CD4-positive, alpha-beta T cell (primary cell): ENCODE measurements at regions not wholly inside any gene's neighbourhood (a gene's known extent, or its start where the extent isn't known, plus 50 kb on each side); places are given as distances from the start of the nearest gene placed in this dataset.
"Not testable (repeated sequence)": the region's sequence is repeated elsewhere in the genome, so short reads cannot be mapped to it uniquely, and the experiment has no call there.

Experiments used
- ATAC-seq: fragments of 200-7000 bp; cut with Tn5 transposase; one replicate; pipeline ENCODE4 v1.10.0; 2022; ENCODE audit warnings: mild to moderate bottlenecking; ENCODE audit not compliant: poor library complexity
- CTCF ChIA-PET: fragments of 350-600 bp; sonication (Branson Sonifier 250); formaldehyde crosslinking; loops from one replicate; lab custom pipeline; 2021; ENCODE audit warnings: antibody characterized with exemption, inconsistent platforms; lab: Charles Lee
- POLR2A ChIA-PET: fragments of 350-600 bp; sonication (Branson Sonifier 250); formaldehyde crosslinking; loops from one replicate; lab custom pipeline; 2021; ENCODE audit warnings: antibody characterized with exemption, inconsistent platforms; lab: Charles Lee
- DNase-seq, 14 experiments: peaks; one replicate each; pipeline ENCODE4 v3.0.0-alpha.2; 2013 to 2020; ENCODE audit warnings: mixed read lengths in 2 of 14
- H3K27ac ChIP-seq, 2 donors: one replicate each; pipeline versions ENCODE4 v1.5.1 to v1.7.0; 2013; ENCODE audit warnings: low read length in 2 of 2, low read depth in 1 of 2, mild to moderate bottlenecking in 1 of 2
- H3K27me3 ChIP-seq, 2 experiments: 1 replicate in 1 of 2; 2 replicates in 1 of 2; pipeline versions ENCODE4 v1.6.1 to v1.7.0; 2013; ENCODE audit warnings: low read length in 2 of 2, control low read depth in 1 of 2, mild to moderate bottlenecking in 1 of 2, moderate library complexity in 1 of 2; ENCODE audit not compliant: insufficient read depth in 2 of 2, control insufficient read depth in 1 of 2
- H3K36me3 ChIP-seq: one replicate; pipeline ENCODE4 v1.6.1; 2013; ENCODE audit warnings: low read length, control low read depth; ENCODE audit not compliant: insufficient read depth
- H3K4me1 ChIP-seq: one replicate; pipeline ENCODE4 v1.6.1; 2013; ENCODE audit warnings: low read length, control low read depth; ENCODE audit not compliant: insufficient read depth
- H3K4me3 ChIP-seq: one replicate; pipeline ENCODE4 v1.5.1; 2013; ENCODE audit warnings: mild to moderate bottlenecking, low read length, moderate library complexity
- H3K9me3 ChIP-seq, 2 experiments: 1 replicate in 1 of 2; 2 replicates in 1 of 2; pipeline versions ENCODE4 v1.6.1 to v1.7.0; 2013; ENCODE audit warnings: low read length in 2 of 2, mild to moderate bottlenecking in 2 of 2, control low read depth in 1 of 2, moderate library complexity in 1 of 2; ENCODE audit not compliant: control insufficient read depth in 1 of 2, insufficient read depth in 1 of 2
- H3K27ac Mint-ChIP-seq: one replicate; pipeline ENCODE4 v1.8.0; 2020; ENCODE audit warnings: mixed read lengths
- H3K27me3 Mint-ChIP-seq: one replicate; pipeline ENCODE4 v1.8.0; 2021; ENCODE audit warnings: mixed read lengths
- H3K36me3 Mint-ChIP-seq: one replicate; pipeline ENCODE4 v1.8.0; 2021; ENCODE audit warnings: low read depth, mixed read lengths
- H3K4me1 Mint-ChIP-seq: one replicate; pipeline ENCODE4 v1.8.0; 2021; ENCODE audit warnings: low read depth, mixed read lengths
- H3K4me3 Mint-ChIP-seq: one replicate; pipeline ENCODE4 v1.8.0; 2020; ENCODE audit warnings: mild to moderate bottlenecking, mixed read lengths
- H3K9me3 Mint-ChIP-seq: one replicate; pipeline ENCODE4 v1.8.0; 2020; ENCODE audit warnings: mixed read lengths
- CTCF ChIP-seq: fragments of 200-600 bp; IDR thresholded peaks from one replicate; pipeline ENCODE4 v1.8.0; 2022; ENCODE audit warnings: antibody characterized with exemption, mild to moderate bottlenecking
- intact Hi-C, 2 experiments: fragments of 100-400 bp; cut with DNase I in 1 of 2; cut with micrococcal nuclease in 1 of 2; formaldehyde crosslinking; loops; one replicate each; pipeline versions ENCODE4 v1.15.1 to v1.9.0; 2023 to 2025; cut with DNase I, micrococcal nuclease

GRCh38 chr5:82422751-82423181 lies 144.6 kb upstream of the RPS23 start:
- Histone ChIP-seq H3K36me3 (no peaks in the 10 kb centered on the region), H3K27ac (no peak overlapping the region), H3K4me3 (no peak overlapping the region), H3K9me3 (no peaks in the 10 kb centered on the region), H3K27me3 (no peaks in the 10 kb centered on the region), H3K4me1 (no peaks in the 10 kb centered on the region)
- no peak overlapping the region for H3K4me3 Mint-ChIP-seq
- no peaks in the 10 kb centered on the region for H3K27me3 Mint-ChIP-seq
- H3K9me3 Mint-ChIP-seq: no peaks in the 10 kb centered on the region
- H3K27ac Mint-ChIP-seq: no peak overlapping the region
- no peaks in the 10 kb centered on the region for H3K4me1 Mint-ChIP-seq
- CTCF ChIA-PET: no interaction called here
- intact Hi-C loops: no loop called here
- ATAC-seq: no peak
- POLR2A ChIA-PET: no interaction called here
- H3K36me3 Mint-ChIP-seq: no peaks in the 10 kb centered on the region
- no peak for TF ChIP-seq CTCF
- DNase-seq: no peak

GRCh38 chr5:82422001-82422740 lies 144.0 kb upstream of the RPS23 start:
- ChIA-PET POLR2A (no interaction called here), CTCF (no interaction called here)
- Histone ChIP-seq H3K4me1 (no peaks in the 10 kb centered on the region), H3K9me3 (no peaks in the 10 kb centered on the region), H3K36me3 (no peaks in the 10 kb centered on the region), H3K27ac (no peak overlapping the region), H3K27me3 (no peaks in the 10 kb centered on the region), H3K4me3 (no peak overlapping the region)
- Mint-ChIP-seq H3K36me3 (no peaks in the 10 kb centered on the region), H3K27me3 (no peaks in the 10 kb centered on the region), H3K4me1 (no peaks in the 10 kb centered on the region), H3K9me3 (no peaks in the 10 kb centered on the region), H3K27ac (no peak overlapping the region), H3K4me3 (no peak overlapping the region)
- TF ChIP-seq CTCF: no peak
- no peak for ATAC-seq
- DNase-seq: no peak
- intact Hi-C loops: no loop called here

GRCh38 chr5:82421119-82421518 lies 143.0 kb upstream of the RPS23 start:
- no peaks in the 10 kb centered on the region for H3K27me3 ChIP-seq
- no peak for TF ChIP-seq CTCF
- ATAC-seq (no peak), DNase-seq (no peak)
- no peak overlapping the region for H3K27ac ChIP-seq
- no peaks in the 10 kb centered on the region for H3K27me3 Mint-ChIP-seq
- no peaks in the 10 kb centered on the region for H3K4me1 Mint-ChIP-seq
- ChIA-PET CTCF (no interaction called here), POLR2A (no interaction called here)
- H3K9me3 Mint-ChIP-seq: no peaks in the 10 kb centered on the region
- H3K9me3 ChIP-seq: no peaks in the 10 kb centered on the region
- H3K36me3 ChIP-seq: no peaks in the 10 kb centered on the region
- H3K27ac Mint-ChIP-seq: no peak overlapping the region
- no peak overlapping the region for H3K4me3 Mint-ChIP-seq
- no peak overlapping the region for H3K4me3 ChIP-seq
- intact Hi-C loops: no loop called here
- H3K36me3 Mint-ChIP-seq: no peaks in the 10 kb centered on the region
- H3K4me1 ChIP-seq: no peaks in the 10 kb centered on the region

- CTCF ChIA-PET, H3K4me3 ChIP-seq, ATAC-seq, H3K27ac Mint-ChIP-seq, POLR2A ChIA-PET, H3K4me1 Mint-ChIP-seq, H3K4me3 Mint-ChIP-seq, DNase-seq, H3K27me3 Mint-ChIP-seq, H3K9me3 Mint-ChIP-seq, H3K36me3 Mint-ChIP-seq, H3K9me3 ChIP-seq, H3K27me3 ChIP-seq, intact Hi-C loops, H3K27ac ChIP-seq, H3K4me1 ChIP-seq, H3K36me3 ChIP-seq: not testable (repeated sequence)
Observed at GRCh38 chr5:82420524-82420923, 142.4 kb upstream of the RPS23 start.
